WTC11 (cell line): ENCODE measurements at regions not wholly inside any gene's neighbourhood (a gene's known extent, or its start where the extent isn't known, plus 50 kb on each side); places are given as distances from the start of the nearest gene placed in this dataset.

Source experiments
- ATAC-seq: fragments of 200-7000 bp; cut with Tn5 transposase; 2 replicates; pipeline ENCODE4 v1.10.0; 2021; ENCODE audit warnings: mild to moderate bottlenecking, moderate library complexity
- CTCF ChIA-PET: fragments of 300-600 bp; sonication (Branson Sonifier 250); formaldehyde crosslinking; loops from one replicate; lab custom pipeline; 2021; ENCODE audit warnings: antibody characterized with exemption; lab: Charles Lee
- POLR2A ChIA-PET: fragments of 350-600 bp; sonication (Branson Sonifier 250); formaldehyde crosslinking; loops from one replicate; lab custom pipeline; 2021; ENCODE audit warnings: antibody characterized with exemption; lab: Charles Lee
- DNase-seq: peaks from one replicate; pipeline ENCODE4 v3.0.0; 2021; ENCODE audit warnings: low spot score
- H3K27ac Mint-ChIP-seq: 2 replicates; pipeline ENCODE4 v1.8.0; 2021; ENCODE audit warnings: mixed read lengths
- H3K27me3 Mint-ChIP-seq: 2 replicates; pipeline ENCODE4 v1.8.0; 2021; ENCODE audit warnings: low read depth, mild to moderate bottlenecking, moderate library complexity, mixed read lengths
- H3K36me3 Mint-ChIP-seq: 2 replicates; pipeline ENCODE4 v1.8.0; 2021; ENCODE audit warnings: mixed read lengths
- H3K4me1 Mint-ChIP-seq: 2 replicates; pipeline ENCODE4 v1.8.0; 2022; ENCODE audit warnings: mixed read lengths
- H3K4me3 Mint-ChIP-seq: 2 replicates; pipeline ENCODE4 v1.8.0; 2021; ENCODE audit warnings: mild to moderate bottlenecking, moderate library complexity, mixed read lengths
- H3K9me3 Mint-ChIP-seq: 2 replicates; pipeline ENCODE4 v1.8.0; 2021; ENCODE audit warnings: mixed read lengths
- AFF4 ChIP-seq: sonication (generic); formaldehyde crosslinking; IDR thresholded peaks from 2 replicates; pipeline ENCODE4 v1.8.1; 2023; ENCODE audit warnings: mild to moderate bottlenecking, missing genetic modification reagents, borderline replicate concordance
- ATF2 ChIP-seq: sonication (generic); formaldehyde crosslinking; IDR thresholded peaks from 2 replicates; pipeline ENCODE4 v1.8.1; 2022; ENCODE audit warnings: low read depth, missing genetic modification reagents, borderline replicate concordance
- FOXJ3 ChIP-seq: sonication (generic); formaldehyde crosslinking; IDR thresholded peaks from 2 replicates; pipeline ENCODE4 v1.9.0; 2021; ENCODE audit warnings: missing genetic modification reagents, mild to moderate bottlenecking, borderline replicate concordance
- GABPB1 ChIP-seq: sonication (generic); formaldehyde crosslinking; IDR thresholded peaks from 2 replicates; pipeline ENCODE4 v1.8.1; 2023; ENCODE audit warnings: mild to moderate bottlenecking, missing genetic modification reagents
- HMGA2 ChIP-seq: fragments of 250-450 bp; sonication (Bioruptor Pico); IDR thresholded peaks from 2 replicates; pipeline ENCODE4 v1.4.0; 2021; ENCODE audit warnings: mild to moderate bottlenecking, moderate library complexity
- JUN ChIP-seq: sonication (generic); formaldehyde crosslinking; IDR thresholded peaks from 2 replicates; pipeline ENCODE4 v1.8.0; 2023; ENCODE audit warnings: mild to moderate bottlenecking, missing genetic modification reagents
- SP1 ChIP-seq: sonication (generic); formaldehyde crosslinking; conservative IDR thresholded peaks from 2 replicates; pipeline ENCODE4 v1.8.1; 2022; ENCODE audit warnings: missing genetic modification reagents
- ZNF416 ChIP-seq: fragments of 250-450 bp; sonication (Bioruptor Pico); IDR thresholded peaks from 2 replicates; pipeline ENCODE4 v1.9.0; 2021; ENCODE audit warnings: mild to moderate bottlenecking, inconsistent platforms
- TF ChIP-seq, protein P1 (sequence below): sonication (generic); formaldehyde crosslinking; IDR thresholded peaks from 2 replicates; pipeline ENCODE4 v1.8.0; 2023; ENCODE audit warnings: missing genetic modification reagents
- TF ChIP-seq, protein P2 (sequence below): sonication (generic); formaldehyde crosslinking; IDR thresholded peaks from 2 replicates; pipeline ENCODE4 v1.8.0; 2022; ENCODE audit warnings: mild to moderate bottlenecking, missing genetic modification reagents
- TF ChIP-seq, protein P3 (sequence below): fragments of 250-450 bp; sonication (Bioruptor Pico); IDR thresholded peaks from 2 replicates; pipeline ENCODE4 v1.9.0; 2021; ENCODE audit warnings: mild to moderate bottlenecking, borderline replicate concordance

GRCh38 chr5:89081360-89081759 is 198.4 kb upstream of the MEF2C start:
- no peak overlapping the region for H3K4me3 Mint-ChIP-seq
- TF ChIP-seq JUN (CRISPR knock-in tag) = no peak
- TF ChIP-seq, all 79 proteins: peak for 0

GRCh38 chr5:89080467-89081116 is 197.6 kb upstream of the MEF2C start:
- Mint-ChIP-seq H3K9me3 (no peaks in the 10 kb centered on the region), H3K27ac (no peak overlapping the region), H3K27me3 (no peaks in the 10 kb centered on the region), H3K36me3 (no peaks in the 10 kb centered on the region), H3K4me1 (no peaks in the 10 kb centered on the region), H3K4me3 (no peak overlapping the region)
- ChIA-PET POLR2A (no interaction called here), CTCF (no interaction called here)
- ATAC-seq = no peak
- DNase-seq = no peak
- TF ChIP-seq ZNF416 (no peak), GABPB1 (CRISPR knock-in tag) (no peak), ATF2 (CRISPR knock-in tag) (no peak), FOXJ3 (CRISPR knock-in tag) (no peak), HMGA2 (CRISPR knock-in tag) (no peak), AFF4 (CRISPR knock-in tag) (no peak), SP1 (CRISPR knock-in tag) (no peak)
- TF ChIP-seq, protein P1, sequence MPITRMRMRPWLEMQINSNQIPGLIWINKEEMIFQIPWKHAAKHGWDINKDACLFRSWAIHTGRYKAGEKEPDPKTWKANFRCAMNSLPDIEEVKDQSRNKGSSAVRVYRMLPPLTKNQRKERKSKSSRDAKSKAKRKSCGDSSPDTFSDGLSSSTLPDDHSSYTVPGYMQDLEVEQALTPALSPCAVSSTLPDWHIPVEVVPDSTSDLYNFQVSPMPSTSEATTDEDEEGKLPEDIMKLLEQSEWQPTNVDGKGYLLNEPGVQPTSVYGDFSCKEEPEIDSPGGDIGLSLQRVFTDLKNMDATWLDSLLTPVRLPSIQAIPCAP = no peak
- TF ChIP-seq, protein P2, sequence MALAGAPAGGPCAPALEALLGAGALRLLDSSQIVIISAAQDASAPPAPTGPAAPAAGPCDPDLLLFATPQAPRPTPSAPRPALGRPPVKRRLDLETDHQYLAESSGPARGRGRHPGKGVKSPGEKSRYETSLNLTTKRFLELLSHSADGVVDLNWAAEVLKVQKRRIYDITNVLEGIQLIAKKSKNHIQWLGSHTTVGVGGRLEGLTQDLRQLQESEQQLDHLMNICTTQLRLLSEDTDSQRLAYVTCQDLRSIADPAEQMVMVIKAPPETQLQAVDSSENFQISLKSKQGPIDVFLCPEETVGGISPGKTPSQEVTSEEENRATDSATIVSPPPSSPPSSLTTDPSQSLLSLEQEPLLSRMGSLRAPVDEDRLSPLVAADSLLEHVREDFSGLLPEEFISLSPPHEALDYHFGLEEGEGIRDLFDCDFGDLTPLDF = no peak
- TF ChIP-seq, protein P3, sequence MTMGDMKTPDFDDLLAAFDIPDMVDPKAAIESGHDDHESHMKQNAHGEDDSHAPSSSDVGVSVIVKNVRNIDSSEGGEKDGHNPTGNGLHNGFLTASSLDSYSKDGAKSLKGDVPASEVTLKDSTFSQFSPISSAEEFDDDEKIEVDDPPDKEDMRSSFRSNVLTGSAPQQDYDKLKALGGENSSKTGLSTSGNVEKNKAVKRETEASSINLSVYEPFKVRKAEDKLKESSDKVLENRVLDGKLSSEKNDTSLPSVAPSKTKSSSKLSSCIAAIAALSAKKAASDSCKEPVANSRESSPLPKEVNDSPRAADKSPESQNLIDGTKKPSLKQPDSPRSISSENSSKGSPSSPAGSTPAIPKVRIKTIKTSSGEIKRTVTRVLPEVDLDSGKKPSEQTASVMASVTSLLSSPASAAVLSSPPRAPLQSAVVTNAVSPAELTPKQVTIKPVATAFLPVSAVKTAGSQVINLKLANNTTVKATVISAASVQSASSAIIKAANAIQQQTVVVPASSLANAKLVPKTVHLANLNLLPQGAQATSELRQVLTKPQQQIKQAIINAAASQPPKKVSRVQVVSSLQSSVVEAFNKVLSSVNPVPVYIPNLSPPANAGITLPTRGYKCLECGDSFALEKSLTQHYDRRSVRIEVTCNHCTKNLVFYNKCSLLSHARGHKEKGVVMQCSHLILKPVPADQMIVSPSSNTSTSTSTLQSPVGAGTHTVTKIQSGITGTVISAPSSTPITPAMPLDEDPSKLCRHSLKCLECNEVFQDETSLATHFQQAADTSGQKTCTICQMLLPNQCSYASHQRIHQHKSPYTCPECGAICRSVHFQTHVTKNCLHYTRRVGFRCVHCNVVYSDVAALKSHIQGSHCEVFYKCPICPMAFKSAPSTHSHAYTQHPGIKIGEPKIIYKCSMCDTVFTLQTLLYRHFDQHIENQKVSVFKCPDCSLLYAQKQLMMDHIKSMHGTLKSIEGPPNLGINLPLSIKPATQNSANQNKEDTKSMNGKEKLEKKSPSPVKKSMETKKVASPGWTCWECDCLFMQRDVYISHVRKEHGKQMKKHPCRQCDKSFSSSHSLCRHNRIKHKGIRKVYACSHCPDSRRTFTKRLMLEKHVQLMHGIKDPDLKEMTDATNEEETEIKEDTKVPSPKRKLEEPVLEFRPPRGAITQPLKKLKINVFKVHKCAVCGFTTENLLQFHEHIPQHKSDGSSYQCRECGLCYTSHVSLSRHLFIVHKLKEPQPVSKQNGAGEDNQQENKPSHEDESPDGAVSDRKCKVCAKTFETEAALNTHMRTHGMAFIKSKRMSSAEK = no peak

More at GRCh38 chr5:89081360-89081759, 198.4 kb upstream of the MEF2C start:
- Mint-ChIP-seq H3K27ac (no peak overlapping the region), H3K4me1 (no peaks in the 10 kb centered on the region), H3K9me3 (no peaks in the 10 kb centered on the region), H3K36me3 (no peaks in the 10 kb centered on the region), H3K27me3 (no peaks in the 10 kb centered on the region)
- ATAC-seq (no peak), DNase-seq (no peak)
- ChIA-PET POLR2A (no interaction called here), CTCF (interaction anchor here (1.1 kb wide), 1 partner anchor 354 kb away, joined by 3 read pairs; no protein-coding TSS in a partner anchor)
